ENCODE measurements at regions not wholly inside any gene's neighbourhood (a gene's known extent, or its start where the extent isn't known, plus 50 kb on each side); places are given as distances from the start of the nearest gene placed in this dataset.

DNA sequence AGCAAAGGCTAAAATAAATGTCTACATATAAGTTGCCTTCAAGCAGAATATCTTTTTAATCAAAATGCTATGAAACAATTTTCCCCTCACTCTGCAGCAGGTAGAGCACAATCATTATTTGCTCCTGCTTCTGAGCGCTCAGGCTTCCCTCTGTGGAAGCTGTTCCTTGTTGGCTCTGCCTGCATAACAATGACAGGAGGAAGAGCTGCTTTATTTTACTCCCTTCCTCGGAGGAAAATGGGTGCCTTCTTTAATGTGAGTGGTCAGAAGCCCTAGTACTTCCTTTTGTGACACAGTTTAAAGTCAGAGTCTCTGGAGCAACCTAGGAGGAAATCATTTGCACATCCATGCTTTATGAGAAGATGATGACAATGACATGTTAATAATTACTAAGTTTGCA, 492.1 kb downstream of the CDH8 start:
- no peak overlapping the region for H3K4me3 ChIP-seq (replicated peaks in 1 of 2; ENCODE audit: low read depth in 2 of 2, low read length in 2 of 2)
- no peak for DNase-seq (ENCODE audit: low read depth in 2 of 2)
- no peak for TF ChIP-seq CTCF (IDR thresholded peaks at IDR 0.05; ENCODE audit: low read depth, low read length)

DNA sequence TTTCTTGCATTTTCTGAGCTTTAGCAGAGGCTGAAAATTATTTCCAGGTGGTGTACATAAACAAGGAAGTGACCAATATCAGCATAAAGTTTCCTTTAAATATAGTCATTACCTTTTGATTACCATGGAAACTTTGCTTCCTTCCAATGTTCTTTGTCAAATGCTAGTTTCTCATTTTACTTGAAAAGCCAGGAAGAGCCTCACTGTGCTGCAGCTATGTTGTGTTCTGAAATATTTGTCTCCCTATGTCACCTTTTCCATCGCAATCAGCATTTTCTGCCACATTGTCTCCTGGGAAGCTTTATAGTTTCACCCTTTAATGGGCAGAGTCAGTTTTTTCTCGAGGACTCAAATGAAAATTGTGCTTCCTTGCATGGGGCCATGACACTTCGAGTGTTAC, 496.0 kb downstream of the CDH8 start:
- TF ChIP-seq CTCF (IDR thresholded peaks at IDR 0.05; ENCODE audit: low read depth, low read length), result no peak
- no peak overlapping the region for H3K4me3 ChIP-seq (replicated peaks in 1 of 2; ENCODE audit: low read depth in 2 of 2, low read length in 2 of 2)
- DNase-seq (ENCODE audit: low read depth in 2 of 2), result no peak

DNA sequence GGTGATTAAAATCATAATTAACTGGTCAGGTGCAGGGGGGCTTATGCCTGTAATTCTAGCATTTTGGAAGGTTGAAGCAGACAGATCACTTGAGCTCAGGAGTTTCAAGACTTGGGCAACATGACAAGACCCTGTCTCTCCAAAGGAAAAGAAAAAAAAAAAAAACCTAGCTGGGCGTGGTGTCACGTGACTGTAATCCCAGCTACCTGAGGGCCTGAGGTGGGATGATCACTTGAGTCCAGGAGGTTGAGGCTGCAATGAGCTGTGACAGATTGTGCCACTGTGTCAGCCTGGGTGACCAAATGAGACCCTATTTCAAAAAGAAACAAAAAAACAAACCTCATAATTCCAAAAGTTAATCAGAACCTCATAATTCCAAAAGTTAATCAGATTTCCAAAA, 505.5 kb downstream of the CDH8 start:
- no peak for DNase-seq (ENCODE audit: low read depth in 2 of 2)
- H3K4me3 ChIP-seq (replicated peaks in 1 of 2; ENCODE audit: low read depth in 2 of 2, low read length in 2 of 2), result no peak overlapping the region
- no peak for TF ChIP-seq CTCF (IDR thresholded peaks at IDR 0.05; ENCODE audit: low read depth, low read length)

DNA sequence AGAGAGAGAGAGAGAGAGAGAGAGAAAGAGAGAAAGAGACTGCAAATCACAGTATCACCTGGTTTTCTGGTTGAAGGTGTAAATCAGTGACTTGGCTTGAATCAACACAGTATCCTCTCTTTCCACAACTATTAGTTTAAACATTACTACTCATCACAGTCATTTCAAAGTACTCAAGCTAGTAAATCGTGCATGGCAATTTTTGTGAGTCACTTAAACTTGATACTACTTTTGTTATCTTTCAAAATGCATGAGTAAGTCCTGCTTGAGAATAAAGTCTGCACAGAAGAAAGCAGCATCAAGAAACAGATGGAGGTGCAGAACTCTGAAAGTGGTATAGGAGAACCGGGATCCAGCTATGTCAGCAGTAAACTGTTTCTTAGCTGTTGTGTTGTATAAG, 535.4 kb downstream of the CDH8 start:
- no peak for DNase-seq (ENCODE audit: low read depth in 2 of 2)

DNA sequence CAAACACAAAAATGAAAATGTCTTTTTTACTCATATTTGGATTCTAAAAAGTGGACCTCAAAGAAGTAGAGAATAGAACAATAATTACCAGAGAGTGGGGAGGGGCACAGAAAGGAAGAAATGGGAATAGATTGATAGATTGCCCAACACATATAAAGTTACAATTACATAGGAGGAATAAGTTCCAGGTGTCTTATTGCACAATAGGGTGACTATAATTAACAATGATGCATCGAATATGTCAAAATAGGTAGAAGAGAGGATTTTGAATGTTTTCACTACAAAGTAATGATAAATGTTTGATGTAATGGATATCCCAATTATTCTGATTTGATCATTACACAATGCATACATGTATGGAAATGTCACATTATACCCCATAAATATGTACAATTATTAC, 556.0 kb downstream of the CDH8 start:
- H3K4me3 ChIP-seq (replicated peaks in 1 of 2; ENCODE audit: low read depth in 2 of 2, low read length in 2 of 2), result no peak overlapping the region
- no peak for DNase-seq (ENCODE audit: low read depth in 2 of 2)
- TF ChIP-seq CTCF (IDR thresholded peaks at IDR 0.05; ENCODE audit: low read depth, low read length), result no peak

More for the DNA sequence above, 535.4 kb downstream of the CDH8 start:
- H3K4me3 ChIP-seq (replicated peaks in 1 of 2; ENCODE audit: low read depth in 2 of 2, low read length in 2 of 2), result no peak overlapping the region
- TF ChIP-seq CTCF (IDR thresholded peaks at IDR 0.05; ENCODE audit: low read depth, low read length), result no peak

DNA sequence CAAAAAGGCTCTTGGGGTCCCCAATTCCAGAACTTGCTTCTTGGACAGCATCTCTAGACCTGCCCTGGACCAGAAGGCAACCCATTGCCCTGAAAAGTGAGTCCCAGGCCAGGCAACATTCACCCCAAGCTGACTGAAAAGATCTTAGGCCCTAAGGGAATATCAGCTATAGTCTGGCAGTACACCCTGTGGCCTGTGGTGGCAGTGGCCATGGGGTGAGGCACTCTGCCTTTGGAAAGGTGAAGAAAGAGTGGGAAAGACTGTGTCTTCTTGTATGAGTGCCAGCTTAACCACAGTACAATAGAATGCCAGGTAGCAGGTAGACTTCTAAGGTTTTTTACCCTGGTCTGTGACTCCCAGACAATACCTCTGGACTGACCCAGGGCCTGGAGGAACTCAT, 564.5 kb downstream of the CDH8 start:
- TF ChIP-seq CTCF (IDR thresholded peaks at IDR 0.05; ENCODE audit: low read depth, low read length), result no peak
- DNase-seq (ENCODE audit: low read depth in 2 of 2), result no peak
- no peak overlapping the region for H3K4me3 ChIP-seq (replicated peaks in 1 of 2; ENCODE audit: low read depth in 2 of 2, low read length in 2 of 2)

- TF ChIP-seq CTCF (IDR thresholded peaks at IDR 0.05; ENCODE audit: low read depth, low read length), result no peak
- no peak for DNase-seq (ENCODE audit: low read depth in 2 of 2)
- H3K4me3 ChIP-seq (replicated peaks in 1 of 2; ENCODE audit: low read depth in 2 of 2, low read length in 2 of 2), result no peak overlapping the region
These were observed 565.2 kb downstream of the CDH8 start for GRCh38 chr16:61471023-61471422.
